Thyroid gland (tissue), 4 donors: ENCODE measurements at regions not wholly inside any gene's neighbourhood (a gene's known extent, or its start where the extent isn't known, plus 50 kb on each side); places are given as distances from the start of the nearest gene placed in this dataset.

Experiments
- POLR2A ChIP-seq, 2 donors: fragments of 450-650 bp; IDR thresholded peaks; one replicate each; pipeline ENCODE4 v1.6.1; 2017; ENCODE audit warnings: antibody characterized with exemption in 2 of 2, mild to moderate bottlenecking in 2 of 2, moderate library complexity in 1 of 2
- TF ChIP-seq, protein P1 (sequence below), 6 experiments: fragments of 200-600 bp in 3 of 6; fragments of 450-650 bp in 3 of 6; sonication (generic) in 3 of 6; IDR thresholded peaks; one replicate each; pipeline ENCODE4 v1.5.1; 2016 to 2019; ENCODE audit warnings: antibody characterized with exemption in 6 of 6, mild to moderate bottlenecking in 2 of 6, inconsistent platforms in 1 of 6, moderate library complexity in 1 of 6

DNA sequence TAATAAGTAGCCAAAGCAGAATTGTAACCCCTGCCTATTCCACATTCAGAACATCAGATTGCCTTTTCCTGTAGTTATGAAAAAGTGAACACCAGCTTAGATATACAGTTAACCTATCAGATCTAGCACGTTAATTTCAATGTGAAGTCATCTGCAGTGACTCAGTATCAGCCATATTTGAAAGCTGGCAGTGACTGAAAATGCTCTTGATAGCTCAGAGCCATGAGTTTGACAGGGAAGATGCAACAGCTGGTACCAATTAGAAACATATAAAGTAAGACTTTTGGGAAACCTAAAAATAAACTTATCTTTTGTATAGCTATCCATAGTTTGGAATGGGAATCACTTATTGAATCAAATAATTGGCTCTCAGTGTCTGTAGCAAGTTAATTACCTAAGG, 284.1 kb upstream of the NPSR1 start:
- TF ChIP-seq, protein P1, sequence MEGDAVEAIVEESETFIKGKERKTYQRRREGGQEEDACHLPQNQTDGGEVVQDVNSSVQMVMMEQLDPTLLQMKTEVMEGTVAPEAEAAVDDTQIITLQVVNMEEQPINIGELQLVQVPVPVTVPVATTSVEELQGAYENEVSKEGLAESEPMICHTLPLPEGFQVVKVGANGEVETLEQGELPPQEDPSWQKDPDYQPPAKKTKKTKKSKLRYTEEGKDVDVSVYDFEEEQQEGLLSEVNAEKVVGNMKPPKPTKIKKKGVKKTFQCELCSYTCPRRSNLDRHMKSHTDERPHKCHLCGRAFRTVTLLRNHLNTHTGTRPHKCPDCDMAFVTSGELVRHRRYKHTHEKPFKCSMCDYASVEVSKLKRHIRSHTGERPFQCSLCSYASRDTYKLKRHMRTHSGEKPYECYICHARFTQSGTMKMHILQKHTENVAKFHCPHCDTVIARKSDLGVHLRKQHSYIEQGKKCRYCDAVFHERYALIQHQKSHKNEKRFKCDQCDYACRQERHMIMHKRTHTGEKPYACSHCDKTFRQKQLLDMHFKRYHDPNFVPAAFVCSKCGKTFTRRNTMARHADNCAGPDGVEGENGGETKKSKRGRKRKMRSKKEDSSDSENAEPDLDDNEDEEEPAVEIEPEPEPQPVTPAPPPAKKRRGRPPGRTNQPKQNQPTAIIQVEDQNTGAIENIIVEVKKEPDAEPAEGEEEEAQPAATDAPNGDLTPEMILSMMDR (IDR thresholded peaks at IDR 0.05) = no peak
- TF ChIP-seq POLR2A (IDR thresholded peaks at IDR 0.05) = no peak
